GM21526 (cell line): ENCODE measurements at regions not wholly inside any gene's neighbourhood (a gene's known extent, or its start where the extent isn't known, plus 50 kb on each side); places are given as distances from the start of the nearest gene placed in this dataset.

Experiments used
- ATAC-seq: cut with Tn5 transposase; IDR thresholded peaks from one replicate; pipeline ENCODE4 v1.9.1; 2021; ENCODE audit warnings: moderate library complexity; ENCODE audit not compliant: unreplicated experiment, low FRiP score

GRCh38 chr4:59223292-59223941 is 1976.7 kb upstream of the ADGRL3 start:
- no peak for ATAC-seq

GRCh38 chr4:59238212-59238611 is 1961.9 kb upstream of the ADGRL3 start:
- no peak for ATAC-seq

- no peak for ATAC-seq
Measured at GRCh38 chr4:59240011-59240410, 1960.1 kb upstream of the ADGRL3 start.

- no peak for ATAC-seq
Measured at GRCh38 chr4:59243038-59243437, 1957.1 kb upstream of the ADGRL3 start.

- no peak for ATAC-seq
Measured at GRCh38 chr4:59247032-59247431, 1953.1 kb upstream of the ADGRL3 start.

GRCh38 chr4:59248313-59248712 is 1951.8 kb upstream of the ADGRL3 start:
- no peak for ATAC-seq

- no peak for ATAC-seq
Measured at GRCh38 chr4:59249110-59249509, 1951.0 kb upstream of the ADGRL3 start.

- no peak for ATAC-seq
Measured at GRCh38 chr4:59258002-59258401, 1942.1 kb upstream of the ADGRL3 start.

- no peak for ATAC-seq
Measured at GRCh38 chr4:59307609-59308008, 1892.5 kb upstream of the ADGRL3 start.

- ATAC-seq: no peak
Measured at GRCh38 chr4:59314637-59315036, 1885.5 kb upstream of the ADGRL3 start.

GRCh38 chr4:59339631-59340030 is 1860.5 kb upstream of the ADGRL3 start:
- ATAC-seq: no peak

GRCh38 chr4:59341506-59341905 is 1858.6 kb upstream of the ADGRL3 start:
- no peak for ATAC-seq

GRCh38 chr4:59348949-59349348 is 1851.2 kb upstream of the ADGRL3 start:
- ATAC-seq: no peak

GRCh38 chr4:59369229-59369628 is 1830.9 kb upstream of the ADGRL3 start:
- no peak for ATAC-seq

- ATAC-seq: no peak
Measured at GRCh38 chr4:59374416-59374815, 1825.7 kb upstream of the ADGRL3 start.

GRCh38 chr4:59380841-59381366 is 1819.2 kb upstream of the ADGRL3 start:
- ATAC-seq: no peak

GRCh38 chr4:59381591-59381990 is 1818.5 kb upstream of the ADGRL3 start:
- no peak for ATAC-seq

GRCh38 chr4:59387759-59388758 is 1812.1 kb upstream of the ADGRL3 start:
- ATAC-seq: no peak

- ATAC-seq: no peak
Measured at GRCh38 chr4:59393780-59394179, 1806.3 kb upstream of the ADGRL3 start.

GRCh38 chr4:59400334-59400733 is 1799.8 kb upstream of the ADGRL3 start:
- no peak for ATAC-seq

GRCh38 chr4:59409647-59410046 is 1790.5 kb upstream of the ADGRL3 start:
- no peak for ATAC-seq
